ENCODE measurements at regions not wholly inside any gene's neighbourhood (a gene's known extent, or its start where the extent isn't known, plus 50 kb on each side); places are given as distances from the start of the nearest gene placed in this dataset.
"Not testable (repeated sequence)": the region's sequence is repeated elsewhere in the genome, so short reads cannot be mapped to it uniquely, and the experiment has no call there.

GRCh38 chr1:224791362-224791941 is 138.0 kb upstream of the DNAH14 start:
- DNase-seq, result no peak

- no peak for DNase-seq
These were observed 133.9 kb upstream of the DNAH14 start for GRCh38 chr1:224795591-224795990.

- no peak for DNase-seq
These were observed 130.4 kb upstream of the DNAH14 start for GRCh38 chr1:224799083-224799482.

GRCh38 chr1:224800486-224801119 is 128.9 kb upstream of the DNAH14 start:
- DNase-seq, result no peak

GRCh38 chr1:224801844-224802490 is 127.5 kb upstream of the DNAH14 start:
- DNase-seq, result no peak

- DNase-seq, result no peak
These were observed 126.9 kb upstream of the DNAH14 start for GRCh38 chr1:224802617-224803016.

- DNase-seq, result no peak
These were observed 125.3 kb upstream of the DNAH14 start for GRCh38 chr1:224804220-224804619.

- DNase-seq, result no peak
These were observed 123.6 kb upstream of the DNAH14 start for GRCh38 chr1:224805889-224806288.

GRCh38 chr1:224809137-224809536 is 120.3 kb upstream of the DNAH14 start:
- no peak for DNase-seq

GRCh38 chr1:224809613-224810012 is 119.9 kb upstream of the DNAH14 start:
- no peak for DNase-seq

GRCh38 chr1:224811564-224811963 is 117.9 kb upstream of the DNAH14 start:
- no peak for DNase-seq

- no peak for DNase-seq
These were observed 113.8 kb upstream of the DNAH14 start for GRCh38 chr1:224815647-224816046.

GRCh38 chr1:224816062-224816461 is 113.4 kb upstream of the DNAH14 start:
- no peak for DNase-seq

GRCh38 chr1:224817382-224817781 is 112.1 kb upstream of the DNAH14 start:
- no peak for DNase-seq

- DNase-seq, result no peak
These were observed 109.6 kb upstream of the DNAH14 start for GRCh38 chr1:224819861-224820260.

- DNase-seq, result no peak
These were observed 109.1 kb upstream of the DNAH14 start for GRCh38 chr1:224820341-224820740.

- not testable (repeated sequence) for DNase-seq
These were observed 107.7 kb upstream of the DNAH14 start for GRCh38 chr1:224821751-224822150.

GRCh38 chr1:224825525-224826000 is 103.9 kb upstream of the DNAH14 start:
- DNase-seq, result no peak

GRCh38 chr1:224828691-224829090 is 100.8 kb upstream of the DNAH14 start:
- no peak for DNase-seq

- no peak for DNase-seq
These were observed 98.0 kb upstream of the DNAH14 start for GRCh38 chr1:224831501-224831900.

- not testable (repeated sequence) for DNase-seq
These were observed 89.7 kb upstream of the DNAH14 start for GRCh38 chr1:224839648-224840300.

GRCh38 chr1:224841803-224842202 is 87.7 kb upstream of the DNAH14 start:
- DNase-seq, result not testable (repeated sequence)
